NAMALWA (cell line): ENCODE measurements at regions not wholly inside any gene's neighbourhood (a gene's known extent, or its start where the extent isn't known, plus 50 kb on each side); places are given as distances from the start of the nearest gene placed in this dataset.
"Not testable (repeated sequence)": the region's sequence is repeated elsewhere in the genome, so short reads cannot be mapped to it uniquely, and the experiment has no call there.

Experiments
- DNase-seq: peaks from one replicate; pipeline ENCODE4 v3.0.0-alpha.2; 2015; ENCODE audit warnings: low spot score

- DNase-seq, result no peak
Measured at GRCh38 chr12:9367828-9368227, 159.6 kb upstream of the PZP start.

DNA sequence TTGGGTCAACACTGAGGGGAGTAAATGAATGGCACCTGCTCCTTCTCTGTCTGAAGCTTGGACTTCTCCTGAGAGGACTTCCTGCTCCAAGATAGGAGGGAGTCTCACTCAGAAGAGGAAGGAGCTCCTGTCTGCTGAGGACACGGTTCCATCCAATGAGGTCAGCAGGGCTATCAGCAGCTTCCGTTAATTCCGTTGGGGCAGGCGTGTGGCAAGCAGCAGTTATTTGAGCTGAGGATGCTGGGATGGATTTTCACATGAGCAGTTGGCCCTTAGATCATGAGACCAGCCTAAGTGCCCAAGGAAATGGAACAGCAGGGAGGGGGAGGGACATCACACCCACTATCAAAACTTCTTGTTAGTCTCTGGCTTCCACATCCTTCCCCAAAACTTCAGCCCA is 159.0 kb upstream of the PZP start:
- no peak for DNase-seq

- no peak for DNase-seq
Measured at GRCh38 chr12:9365296-9365695, 157.1 kb upstream of the PZP start.

GRCh38 chr12:9364224-9365176 is 156.3 kb upstream of the PZP start:
- peak; percentile 74 for DNase-seq

DNA sequence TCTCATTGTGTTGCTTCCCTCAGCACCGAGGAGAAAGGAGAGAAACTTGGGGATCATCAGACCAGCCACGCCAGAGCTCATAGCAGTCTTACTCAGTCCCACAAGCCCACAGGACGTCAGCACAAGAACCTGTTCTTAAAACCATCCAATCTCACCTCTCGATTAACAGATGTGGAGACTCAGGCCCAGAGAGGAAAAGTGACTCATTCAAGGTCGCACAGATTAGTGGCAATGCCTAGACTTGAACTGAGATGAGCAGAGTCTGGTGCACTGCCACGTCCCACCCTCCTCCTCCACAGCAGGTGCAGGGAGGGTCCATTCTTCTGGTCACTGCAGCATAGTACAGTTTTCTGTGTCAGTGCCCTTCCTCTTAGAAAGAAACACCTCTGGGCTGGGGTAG is 154.9 kb upstream of the PZP start:
- DNase-seq, result no peak

GRCh38 chr12:9361879-9362326 is 153.7 kb upstream of the PZP start:
- no peak for DNase-seq

GRCh38 chr12:9354009-9354754 is 146.0 kb upstream of the PZP start:
- not testable (repeated sequence) for DNase-seq

- no peak for DNase-seq
Measured at GRCh38 chr12:9351136-9351535, 142.9 kb upstream of the PZP start.

DNA sequence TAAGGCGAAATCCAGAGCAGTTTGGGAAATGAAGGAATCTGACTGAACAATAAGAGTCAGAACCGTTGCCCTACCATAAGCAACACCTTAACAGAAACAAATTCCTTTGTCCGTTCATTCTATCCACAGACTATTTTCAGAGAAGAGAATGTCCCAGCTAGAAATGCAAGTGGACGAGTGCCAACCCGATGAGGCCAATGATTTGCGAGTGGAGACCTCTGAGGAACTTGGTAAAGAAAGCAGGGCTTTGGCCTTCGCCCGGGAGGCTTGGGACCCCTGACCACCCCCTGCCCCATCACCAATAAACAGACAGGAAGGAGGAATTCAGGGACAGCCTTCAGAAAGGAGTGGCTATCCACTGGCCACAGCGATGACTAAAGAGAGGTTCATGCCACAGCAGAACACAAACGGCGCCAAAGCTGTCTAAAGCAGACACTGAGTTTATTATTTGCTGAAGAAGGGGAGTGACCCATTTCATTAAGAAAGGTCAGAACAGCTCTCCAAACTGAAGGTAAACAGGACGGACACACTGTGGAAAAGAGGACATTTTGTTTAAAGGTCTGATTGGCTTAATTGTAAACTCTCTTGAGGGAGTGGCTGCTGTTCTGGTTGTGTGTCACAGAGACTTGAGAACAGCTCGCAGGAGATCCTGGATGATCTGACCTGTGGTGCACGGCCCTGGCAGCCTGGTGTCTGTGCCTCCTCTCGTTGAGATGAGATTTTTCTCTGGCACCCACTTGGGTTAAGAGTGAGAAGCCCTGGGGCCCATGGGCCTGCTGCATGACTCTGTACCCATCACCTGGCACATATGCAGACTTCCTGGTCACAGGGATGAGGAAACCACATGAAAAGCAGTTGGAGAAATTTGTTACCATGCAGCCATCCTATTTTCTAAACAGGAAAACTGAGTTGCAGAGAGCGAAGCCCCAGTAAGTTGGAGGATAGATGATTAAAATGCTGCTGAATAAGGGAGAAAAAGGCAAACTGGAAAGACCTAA is 142.0 kb upstream of the PZP start:
- DNase-seq, result no peak

DNA sequence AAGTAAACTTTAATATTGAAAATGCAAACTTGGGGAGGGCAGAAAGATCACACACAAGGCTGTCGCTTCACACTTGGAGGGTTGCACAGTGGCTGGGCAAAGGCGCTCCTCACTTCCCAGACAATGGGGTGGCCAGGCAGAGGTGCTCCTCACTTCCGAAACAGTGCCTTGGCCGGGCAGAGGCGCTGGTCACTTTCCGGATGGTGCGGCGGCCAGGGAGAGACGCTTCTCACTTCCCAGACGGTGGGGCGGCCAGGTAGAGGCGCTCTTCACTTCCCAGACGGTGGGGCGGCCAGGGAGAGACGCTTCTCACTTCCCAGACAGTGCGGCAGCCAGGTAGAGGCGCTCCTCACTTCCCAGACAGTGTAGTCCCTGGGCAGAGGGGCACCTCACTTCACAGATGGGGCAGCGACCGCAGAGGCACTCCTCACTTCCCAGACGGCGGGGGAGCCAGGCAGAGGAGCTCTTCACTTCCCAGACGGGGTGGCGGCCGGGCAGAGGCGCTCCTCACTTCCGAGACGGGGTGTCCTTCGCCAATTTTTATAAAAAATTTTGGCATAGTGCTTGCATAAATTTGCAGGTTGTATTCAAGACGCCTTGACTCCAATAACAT is 140.8 kb upstream of the PZP start:
- DNase-seq, result no peak

DNA sequence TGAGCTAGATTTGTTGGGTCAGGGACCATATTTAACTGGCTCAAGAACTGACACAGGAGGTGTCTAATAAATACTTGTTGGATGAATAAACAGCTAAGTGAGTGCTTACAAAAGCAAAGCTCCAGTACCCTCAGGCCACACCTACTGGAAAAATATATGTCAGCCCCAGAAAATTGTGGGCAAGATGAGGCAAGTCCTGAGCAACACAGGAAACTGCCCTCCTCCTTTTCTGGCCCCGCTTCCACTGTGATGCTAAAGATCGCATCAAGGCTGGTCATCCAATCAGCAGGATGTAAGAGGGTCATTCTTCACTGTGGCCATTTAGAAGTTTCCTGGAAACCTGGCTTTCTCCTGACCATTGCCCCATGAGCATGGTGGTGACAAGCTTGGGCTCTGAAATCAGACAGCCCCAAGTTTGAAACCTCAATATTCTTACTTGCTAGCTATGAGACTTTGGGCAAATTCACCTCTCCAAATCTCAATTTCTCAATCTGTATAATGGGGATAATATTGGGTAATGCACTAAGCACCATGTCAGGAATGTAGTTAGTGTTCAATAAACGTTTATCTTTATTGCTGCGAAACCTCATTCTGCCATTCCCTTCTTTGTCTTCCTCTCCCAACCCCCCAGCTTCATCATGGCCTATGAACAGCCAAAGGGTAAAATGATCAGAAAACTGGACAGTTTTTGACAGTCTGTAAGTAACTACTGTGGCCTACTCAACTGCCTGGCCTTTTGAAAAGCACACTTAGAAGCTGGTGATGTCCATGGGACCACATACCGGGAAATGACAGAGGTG is 139.3 kb upstream of the PZP start:
- no peak for DNase-seq

GRCh38 chr12:9346866-9347327 is 138.7 kb upstream of the PZP start:
- no peak for DNase-seq

DNA sequence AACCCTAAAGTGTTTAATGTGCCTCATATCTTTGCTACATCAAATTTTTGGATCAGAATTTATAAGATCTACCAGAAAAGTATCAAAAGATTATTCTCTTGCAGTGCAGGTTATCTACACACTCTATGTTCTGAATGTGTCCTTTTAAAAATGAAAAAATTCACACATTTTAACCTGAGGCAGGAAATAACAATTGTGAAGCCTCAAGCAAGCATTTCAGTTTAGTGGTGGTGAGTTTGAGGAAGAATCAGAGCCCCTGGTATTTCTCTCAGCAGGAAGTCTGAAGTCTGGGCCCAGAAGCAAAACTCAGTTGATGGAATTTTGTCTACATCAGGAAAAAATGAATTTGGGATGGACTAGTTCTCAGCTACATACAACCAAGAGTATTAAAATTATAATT is 137.0 kb upstream of the PZP start:
- DNase-seq, result no peak

GRCh38 chr12:9344541-9344940 is 136.3 kb upstream of the PZP start:
- no peak for DNase-seq

- DNase-seq, result no peak
Measured at GRCh38 chr12:9343731-9344130, 135.5 kb upstream of the PZP start.

- no peak for DNase-seq
Measured at GRCh38 chr12:9342614-9343353, 134.6 kb upstream of the PZP start.

GRCh38 chr12:9341260-9341585 is 133.0 kb upstream of the PZP start:
- DNase-seq, result no peak

- DNase-seq, result no peak
Measured at GRCh38 chr12:9340422-9341259, 132.4 kb upstream of the PZP start.

DNA sequence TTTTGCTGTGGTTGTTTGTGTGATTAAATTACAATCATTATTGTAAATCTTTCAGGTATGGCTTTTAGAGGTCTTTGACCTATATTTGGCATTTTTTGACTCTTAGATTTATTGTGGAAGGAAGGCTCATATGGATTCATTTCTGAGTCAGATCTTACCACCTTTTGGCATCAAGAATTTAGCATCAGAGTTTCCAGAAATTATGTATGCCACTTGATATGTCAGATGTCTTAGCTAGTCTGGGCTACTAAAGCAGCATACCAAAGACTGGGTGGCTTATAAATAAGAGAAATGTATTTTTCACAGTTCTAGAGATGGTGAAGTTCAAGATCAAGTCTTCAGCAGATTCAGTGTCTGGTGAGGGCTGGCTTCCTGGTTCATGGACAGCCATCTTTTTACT is 129.5 kb upstream of the PZP start:
- no peak for DNase-seq
